ENCODE measurements at regions not wholly inside any gene's neighbourhood (a gene's known extent, or its start where the extent isn't known, plus 50 kb on each side); places are given as distances from the start of the nearest gene placed in this dataset.

GRCh38 chr21:28747464-28747863 is 245.2 kb downstream of the LTN1 start:
- no peak for DNase-seq

- no peak for DNase-seq
Measured at GRCh38 chr21:28746166-28746565, 246.5 kb downstream of the LTN1 start.

GRCh38 chr21:28745131-28746016 is 247.3 kb downstream of the LTN1 start:
- DNase-seq: peak; percentile 71

- no peak for DNase-seq
Measured at GRCh38 chr21:28743723-28744122, 249.0 kb downstream of the LTN1 start.

- DNase-seq: no peak
Measured at GRCh38 chr21:28742527-28742926, 250.2 kb downstream of the LTN1 start.

GRCh38 chr21:28740125-28740524 is 252.6 kb downstream of the LTN1 start:
- DNase-seq: no peak

- DNase-seq: no peak
Measured at GRCh38 chr21:28738882-28739281, 253.8 kb downstream of the LTN1 start.

GRCh38 chr21:28738420-28738704 is 254.3 kb downstream of the LTN1 start:
- no peak for DNase-seq

GRCh38 chr21:28737674-28738419 is 254.8 kb downstream of the LTN1 start:
- DNase-seq: peak; percentile 21

GRCh38 chr21:28734522-28735175 is 258.0 kb downstream of the LTN1 start:
- no peak for DNase-seq

- no peak for DNase-seq
Measured at GRCh38 chr21:28731700-28732321, 260.9 kb downstream of the LTN1 start.

GRCh38 chr21:28729887-28730286 is 262.8 kb downstream of the LTN1 start:
- DNase-seq: no peak

GRCh38 chr21:28727809-28728208 is 264.9 kb downstream of the LTN1 start:
- no peak for DNase-seq

GRCh38 chr21:28725396-28725795 is 267.3 kb downstream of the LTN1 start:
- DNase-seq: no peak

- no peak for DNase-seq
Measured at GRCh38 chr21:28723646-28724045, 269.0 kb downstream of the LTN1 start.

GRCh38 chr21:28719723-28720122 is 273.0 kb downstream of the LTN1 start:
- no peak for DNase-seq

- no peak for DNase-seq
Measured at GRCh38 chr21:28714777-28715464, 277.8 kb downstream of the LTN1 start.

- DNase-seq: no peak
Measured at GRCh38 chr21:28712411-28712810, 280.3 kb downstream of the LTN1 start.

GRCh38 chr21:28705616-28706015 is 287.1 kb downstream of the LTN1 start:
- no peak for DNase-seq

- DNase-seq: no peak
Measured at GRCh38 chr21:28704746-28705145, 287.9 kb downstream of the LTN1 start.

GRCh38 chr21:28703861-28704260 is 288.8 kb downstream of the LTN1 start:
- no peak for DNase-seq

GRCh38 chr21:28699596-28700259 is 292.9 kb downstream of the LTN1 start:
- no peak for DNase-seq

Measured in NCI-H2029 treated with DMSO at 0.1 percent for 48 hours (cell line).